HG03039 (cell line): ENCODE measurements at regions not wholly inside any gene's neighbourhood (a gene's known extent, or its start where the extent isn't known, plus 50 kb on each side); places are given as distances from the start of the nearest gene placed in this dataset.

ENCODE experiments used
- ATAC-seq: cut with Tn5 transposase; IDR thresholded peaks from one replicate; pipeline ENCODE4 v1.9.1; 2021; ENCODE audit warnings: mild to moderate bottlenecking, moderate library complexity; ENCODE audit not compliant: unreplicated experiment

DNA sequence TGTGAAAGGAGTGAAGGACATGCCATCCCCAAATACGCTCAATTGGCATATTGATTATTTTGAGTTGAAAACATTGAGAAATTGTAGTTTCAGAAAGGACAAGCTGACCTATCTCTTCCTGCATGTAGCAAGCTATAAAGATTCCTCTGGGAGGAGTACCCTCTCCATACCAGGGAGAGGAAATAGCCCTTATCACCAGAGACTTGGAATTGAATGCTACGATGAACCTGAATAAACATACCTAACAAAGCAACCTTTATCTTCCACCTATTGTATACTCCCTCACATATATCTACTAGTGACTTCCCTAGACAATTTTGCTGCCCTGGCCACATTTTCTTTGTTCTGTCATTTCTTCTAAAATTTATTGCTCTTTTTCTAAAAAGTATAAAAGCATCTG lies 150.2 kb upstream of the EEPD1 start:
- no peak for ATAC-seq

DNA sequence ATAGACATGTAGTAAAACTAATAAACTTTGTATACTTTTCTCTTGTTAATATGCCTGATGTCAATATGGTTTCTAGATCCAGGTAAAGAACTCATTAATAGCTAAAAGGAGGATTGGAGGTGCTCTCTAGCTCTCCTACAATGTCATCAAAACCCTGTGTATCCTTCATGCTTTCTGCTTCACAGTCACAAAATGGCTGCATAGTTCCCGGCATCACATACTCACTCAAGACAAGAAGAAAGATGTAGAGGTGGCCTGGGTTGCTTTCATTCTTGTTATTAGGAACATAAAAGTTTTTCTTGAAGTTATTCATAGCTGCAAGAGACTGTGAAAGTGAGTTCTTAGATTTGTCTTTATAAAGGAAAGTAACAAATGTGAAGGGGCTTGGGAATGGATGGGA lies 149.7 kb upstream of the EEPD1 start:
- no peak for ATAC-seq

DNA sequence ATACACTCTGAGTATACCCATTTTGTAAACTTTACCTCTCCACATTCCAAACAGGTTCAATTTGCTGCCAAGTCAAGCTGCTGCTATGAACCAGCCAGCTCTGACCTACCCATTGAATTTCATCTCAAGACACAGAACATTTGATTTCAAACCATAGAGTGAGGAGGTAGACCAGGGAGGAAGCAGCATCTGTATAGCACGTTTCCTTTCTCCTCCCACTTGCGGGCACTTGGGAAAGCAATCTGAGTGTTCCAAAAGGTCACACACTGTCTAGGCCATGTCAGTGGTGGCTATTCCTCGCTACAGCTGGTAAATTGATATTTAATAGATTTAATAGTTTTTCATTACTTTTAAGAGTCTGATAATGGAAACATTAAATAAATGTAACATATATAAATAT lies 147.8 kb upstream of the EEPD1 start:
- no peak for ATAC-seq

DNA sequence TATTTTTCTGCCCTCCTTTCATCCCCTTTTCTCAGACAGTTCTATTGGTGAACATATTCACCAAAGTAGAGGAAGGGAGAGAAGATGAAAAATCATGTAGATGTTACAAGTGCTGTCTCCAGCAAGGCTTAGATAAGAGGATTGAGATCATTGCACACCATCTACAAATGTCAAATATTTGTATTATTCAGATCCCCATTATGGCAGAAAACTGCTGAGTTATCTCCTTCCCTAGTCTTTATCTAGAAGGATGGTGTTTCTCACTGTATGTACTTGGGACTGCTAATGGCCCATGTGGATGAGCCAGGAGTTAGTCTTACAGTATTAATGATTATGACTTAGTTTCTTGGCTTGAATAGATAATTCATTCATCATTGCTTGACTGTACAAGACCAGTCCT lies 147.2 kb upstream of the EEPD1 start:
- no peak for ATAC-seq

DNA sequence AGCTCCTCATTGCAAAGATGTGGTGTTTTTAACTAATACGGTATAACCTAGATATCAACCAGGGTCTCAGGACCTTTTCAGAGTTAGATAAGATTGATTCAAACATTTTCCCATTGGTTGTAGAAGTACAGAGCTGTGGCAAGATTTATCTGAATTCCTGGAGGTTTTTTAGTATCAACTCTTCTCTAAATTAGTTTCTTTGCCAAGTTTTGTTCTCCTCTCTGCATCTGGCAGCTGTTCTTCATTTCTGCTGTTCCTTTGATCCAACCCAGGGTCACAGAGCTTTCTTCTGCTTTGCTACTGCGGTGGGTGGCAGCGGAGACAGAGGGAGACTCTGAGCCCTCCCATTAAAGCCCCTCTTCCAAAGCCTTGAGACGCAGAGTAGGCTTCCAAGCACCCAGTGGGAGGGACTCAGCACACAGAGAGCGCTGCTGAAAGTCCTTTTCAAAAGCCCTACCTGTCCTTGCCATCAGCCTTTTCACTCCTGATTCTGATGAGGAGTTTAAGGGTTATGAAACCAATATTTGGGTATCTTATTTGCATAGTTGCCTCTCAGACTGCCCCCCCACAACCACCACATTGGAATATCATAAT lies 146.3 kb upstream of the EEPD1 start:
- ATAC-seq: no peak

DNA sequence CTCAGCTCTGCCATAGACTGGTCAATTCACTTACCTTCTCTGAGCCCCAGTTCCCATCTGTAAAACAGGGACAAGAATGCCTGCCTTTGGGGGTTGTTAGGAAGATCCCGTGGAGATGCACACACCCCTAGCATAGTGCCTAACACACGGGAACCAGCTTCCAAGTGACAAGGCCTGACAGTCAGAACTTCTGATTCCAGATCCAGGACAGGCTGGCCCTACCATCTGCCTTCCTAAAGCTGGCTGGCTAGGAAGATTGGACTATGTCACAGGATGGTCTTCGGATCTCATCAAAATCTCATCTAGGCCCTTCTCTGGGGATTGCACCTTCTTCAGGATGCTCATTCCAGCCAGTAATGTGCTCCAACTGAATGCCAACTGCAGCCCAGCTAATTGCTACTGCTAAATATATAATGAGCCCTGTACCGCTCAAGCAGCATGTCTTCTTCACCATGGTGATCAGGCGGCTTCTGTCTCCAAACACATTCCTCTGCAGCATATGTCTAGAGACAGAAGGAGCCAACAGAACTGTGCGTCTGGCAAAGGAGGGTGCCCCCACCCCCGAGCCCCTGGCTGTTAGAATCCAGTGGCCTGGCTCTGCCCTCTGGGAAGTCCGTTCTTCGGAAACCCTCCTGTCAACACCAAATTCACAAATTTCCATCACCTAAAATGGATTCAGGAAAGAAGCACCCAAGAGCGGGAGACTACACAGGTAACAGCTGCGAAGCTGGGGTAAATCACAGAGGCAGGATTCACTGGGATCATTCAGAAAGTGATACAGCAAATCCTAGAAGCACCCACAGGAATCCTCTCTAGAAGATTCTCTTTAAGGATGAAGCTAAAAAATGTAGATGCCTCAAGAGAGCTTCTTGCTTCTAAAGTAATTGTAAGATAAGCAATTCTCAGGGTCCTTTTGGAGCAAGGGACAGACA lies 142.1 kb upstream of the EEPD1 start:
- no peak for ATAC-seq

DNA sequence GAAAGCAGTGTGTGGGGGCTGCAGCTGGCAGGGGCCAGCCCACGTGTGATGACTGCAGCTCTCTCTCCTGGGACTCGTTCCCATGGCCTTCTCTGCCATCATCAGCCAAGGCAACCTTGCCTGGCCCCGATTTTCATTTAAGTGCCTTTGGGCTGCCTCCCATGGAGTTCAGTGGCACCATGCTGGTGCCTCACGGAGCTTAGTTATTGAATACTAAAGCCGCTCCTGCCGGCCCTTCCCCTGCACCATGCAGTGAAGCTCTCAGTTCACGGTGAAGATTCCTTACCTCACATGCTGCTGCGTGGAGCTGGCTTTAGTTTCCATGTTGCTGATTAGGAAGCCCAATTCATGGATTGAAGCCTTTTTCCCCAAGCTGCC lies 141.5 kb upstream of the EEPD1 start:
- ATAC-seq: no peak

DNA sequence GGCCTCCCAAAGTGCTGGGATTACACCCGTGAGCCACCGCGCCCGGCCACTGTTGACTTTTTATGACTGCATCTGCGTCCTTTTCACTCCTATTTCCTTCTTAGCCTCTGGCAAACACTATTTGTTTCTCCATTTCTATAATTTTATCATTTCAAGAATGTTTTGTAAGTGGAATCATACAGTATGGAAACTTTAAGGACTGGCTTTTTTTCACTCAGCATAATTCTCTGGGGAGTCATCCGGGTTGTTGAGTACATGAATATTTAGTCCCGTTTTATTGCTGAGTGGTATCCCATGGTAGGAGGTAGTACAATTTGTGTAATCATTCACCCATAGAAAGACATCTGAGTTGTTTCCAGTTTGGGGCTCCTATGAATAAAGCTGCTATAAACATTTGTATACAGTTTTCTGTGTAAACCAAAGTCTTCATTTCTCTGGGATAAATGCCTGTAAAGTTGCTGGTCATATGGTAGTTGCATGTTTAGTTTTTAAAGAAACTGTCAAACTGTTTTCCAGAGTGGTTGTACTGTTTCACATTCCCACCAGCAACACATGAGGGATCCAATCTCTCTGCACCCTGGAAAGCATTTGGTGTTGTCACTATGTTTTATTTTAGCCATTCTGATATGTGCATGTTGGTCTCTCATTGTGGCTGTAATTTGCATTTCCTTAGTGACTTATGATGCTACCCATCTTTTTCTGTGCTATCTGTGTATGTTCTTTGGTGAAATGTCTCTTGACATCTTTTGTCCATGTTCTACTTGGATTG lies 139.6 kb upstream of the EEPD1 start:
- no peak for ATAC-seq

DNA sequence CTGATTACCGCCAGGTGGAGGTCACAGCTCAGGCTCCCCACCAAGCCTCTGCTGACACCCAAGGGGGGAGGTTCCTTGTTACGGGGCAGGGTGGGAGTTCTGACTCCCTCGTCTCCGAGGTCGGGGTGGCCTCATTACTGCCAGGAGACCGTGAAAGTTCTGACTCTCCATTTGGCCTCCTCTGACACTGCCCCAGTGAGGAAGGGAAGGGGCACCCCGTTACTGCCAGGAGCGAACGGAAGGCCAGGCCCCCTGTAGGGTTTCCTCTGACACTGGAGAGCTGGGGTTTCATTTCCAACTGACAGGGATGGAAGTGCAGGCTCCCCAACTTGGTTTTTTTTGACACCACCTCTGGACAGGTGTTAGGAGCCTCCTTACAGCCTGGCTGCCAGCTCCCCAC lies 138.1 kb upstream of the EEPD1 start:
- no peak for ATAC-seq

DNA sequence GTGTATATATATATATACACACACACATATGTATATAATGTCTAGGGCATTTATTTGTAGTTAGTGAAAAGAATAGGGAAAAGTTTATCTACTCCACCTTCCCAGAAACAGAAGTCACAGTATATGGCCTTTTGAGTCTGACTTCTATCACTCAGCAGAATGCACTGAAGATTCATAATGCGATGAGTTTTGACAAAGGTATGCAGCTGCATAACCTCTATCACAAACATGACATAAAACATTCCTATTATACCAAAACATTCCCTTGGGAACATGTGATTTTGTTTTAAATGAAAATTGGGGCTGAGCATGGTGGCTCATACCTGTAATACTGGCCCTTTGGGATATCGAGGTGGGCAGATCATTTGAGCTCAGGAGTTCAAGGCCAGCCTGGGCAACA lies 137.3 kb upstream of the EEPD1 start:
- no peak for ATAC-seq

DNA sequence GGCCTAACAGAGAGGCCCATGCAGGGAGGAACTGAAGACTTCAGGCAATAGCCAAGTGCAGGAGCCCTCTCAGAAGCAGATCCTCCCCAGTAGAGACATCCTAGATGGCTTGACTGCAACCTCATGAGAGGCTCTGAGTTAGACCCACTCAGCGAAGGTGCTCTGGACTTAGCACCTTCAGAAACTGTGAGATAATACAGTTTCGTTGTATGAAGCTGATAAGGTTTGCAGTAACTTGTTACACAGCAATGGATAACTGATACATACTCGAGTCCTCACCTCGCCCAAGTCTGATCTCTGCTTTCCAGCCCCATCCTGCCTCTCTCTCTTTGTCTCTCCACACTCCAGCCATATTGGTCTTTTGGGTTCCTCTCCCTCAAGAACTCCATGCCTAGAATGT lies 136.4 kb upstream of the EEPD1 start:
- ATAC-seq: no peak

DNA sequence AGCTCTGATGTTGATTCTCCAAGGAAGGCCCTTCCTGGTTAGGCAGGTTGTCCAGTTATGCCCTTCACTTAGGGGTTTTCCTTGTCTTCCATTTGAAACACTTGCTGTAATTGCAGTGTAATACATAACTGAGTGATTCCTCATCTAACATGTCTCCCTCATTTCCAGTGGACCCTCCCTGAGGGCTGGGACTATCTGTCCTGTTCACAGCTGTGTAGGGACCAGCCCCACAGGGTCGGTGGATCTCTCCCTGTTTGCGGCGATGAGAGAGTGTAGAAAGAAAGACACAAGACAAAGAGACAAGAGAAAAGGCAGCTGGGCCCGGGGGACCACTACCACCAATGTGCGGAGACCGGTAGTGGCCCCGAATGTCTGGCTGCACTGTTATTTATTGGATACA lies 135.9 kb upstream of the EEPD1 start:
- ATAC-seq: no peak

DNA sequence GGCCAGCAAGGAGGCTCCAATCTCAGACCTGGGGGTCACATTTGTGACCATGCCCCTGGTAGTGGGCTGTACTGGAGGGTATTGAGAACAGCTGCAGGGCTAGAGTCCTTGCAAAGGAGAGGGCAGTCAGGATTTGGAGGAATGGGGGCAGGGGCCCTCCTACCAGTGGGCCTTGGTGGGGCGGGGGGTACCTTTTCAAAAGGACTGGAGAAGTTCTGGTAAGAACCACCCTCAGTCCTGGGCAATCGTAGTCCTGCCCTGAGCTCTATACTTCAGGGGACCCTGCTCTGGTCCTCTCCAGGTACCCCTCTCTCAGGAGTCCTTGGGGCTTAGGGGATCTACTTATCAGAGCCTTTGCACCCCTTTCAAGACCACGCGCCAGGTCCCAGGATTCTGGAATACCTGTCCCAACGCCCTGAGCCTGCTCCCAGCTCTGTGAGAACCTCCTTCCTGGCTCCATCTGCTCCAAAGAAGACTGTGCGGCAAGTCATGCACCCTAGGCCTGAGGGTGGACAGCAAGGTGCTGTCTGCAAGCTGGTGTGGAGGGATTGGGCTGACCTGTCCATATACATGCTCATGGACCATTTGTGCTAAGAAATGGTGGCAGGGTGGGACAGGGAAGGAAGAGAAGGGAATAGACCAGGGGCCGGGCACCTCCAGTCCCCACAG lies 134.1 kb upstream of the EEPD1 start:
- ATAC-seq: no peak

DNA sequence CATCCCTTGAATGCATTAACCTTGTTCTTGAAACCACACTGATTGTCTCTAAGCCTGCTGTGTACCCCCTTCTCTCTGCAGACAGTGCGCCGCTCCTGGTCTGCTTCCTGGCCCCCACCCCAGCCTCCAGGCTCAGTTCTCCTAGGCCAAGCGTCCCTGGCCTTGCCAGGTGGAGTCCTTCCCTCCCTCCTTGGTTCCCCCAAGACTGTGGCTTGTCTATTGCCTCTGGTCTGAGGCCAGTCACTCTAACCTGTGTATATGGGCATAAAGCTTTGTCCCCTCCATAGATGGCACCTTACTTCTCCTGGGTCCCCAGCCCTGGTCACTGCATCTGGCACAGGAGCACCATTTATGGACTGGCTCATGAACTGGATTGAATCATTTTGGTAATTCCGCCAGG lies 133.5 kb upstream of the EEPD1 start:
- no peak for ATAC-seq

DNA sequence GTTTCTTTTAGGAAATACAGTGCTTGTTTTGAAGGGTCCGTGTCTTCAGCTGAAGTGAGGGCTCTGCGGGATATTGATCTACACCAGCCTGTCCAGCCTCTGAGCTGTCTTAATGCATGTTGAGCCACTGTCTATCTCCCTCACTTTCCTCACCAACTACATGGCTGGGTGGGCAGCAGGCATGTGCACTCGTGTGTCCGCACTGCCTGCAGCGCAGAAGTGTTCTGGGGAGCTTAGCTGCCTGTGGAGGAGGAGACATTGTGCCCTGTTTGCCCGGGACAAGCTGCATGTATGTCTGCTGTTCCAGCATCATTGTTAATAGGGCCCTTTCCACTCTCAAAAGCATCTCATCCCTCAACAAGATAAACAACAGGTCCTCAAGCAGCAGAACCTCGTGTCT lies 133.1 kb upstream of the EEPD1 start:
- no peak for ATAC-seq

DNA sequence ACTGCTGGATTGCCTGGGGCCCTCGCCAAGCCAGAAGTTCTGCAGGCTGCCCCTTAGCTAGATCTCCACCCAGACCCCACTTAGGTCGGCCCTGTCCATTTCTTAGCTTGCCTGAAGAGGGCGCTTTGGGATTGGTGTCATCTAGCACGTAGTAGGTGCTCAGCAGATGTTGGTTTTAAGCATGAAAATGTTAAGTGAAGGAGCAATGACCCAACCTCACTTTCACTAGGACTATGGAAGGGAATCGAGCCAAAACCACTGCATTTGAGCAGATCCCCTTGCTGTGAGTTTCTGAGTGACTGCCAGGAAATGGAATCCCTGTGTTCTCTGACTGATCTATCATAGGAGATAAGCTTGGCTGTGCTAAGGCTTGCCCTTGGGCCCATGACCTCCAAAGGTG lies 131.7 kb upstream of the EEPD1 start:
- ATAC-seq: no peak

DNA sequence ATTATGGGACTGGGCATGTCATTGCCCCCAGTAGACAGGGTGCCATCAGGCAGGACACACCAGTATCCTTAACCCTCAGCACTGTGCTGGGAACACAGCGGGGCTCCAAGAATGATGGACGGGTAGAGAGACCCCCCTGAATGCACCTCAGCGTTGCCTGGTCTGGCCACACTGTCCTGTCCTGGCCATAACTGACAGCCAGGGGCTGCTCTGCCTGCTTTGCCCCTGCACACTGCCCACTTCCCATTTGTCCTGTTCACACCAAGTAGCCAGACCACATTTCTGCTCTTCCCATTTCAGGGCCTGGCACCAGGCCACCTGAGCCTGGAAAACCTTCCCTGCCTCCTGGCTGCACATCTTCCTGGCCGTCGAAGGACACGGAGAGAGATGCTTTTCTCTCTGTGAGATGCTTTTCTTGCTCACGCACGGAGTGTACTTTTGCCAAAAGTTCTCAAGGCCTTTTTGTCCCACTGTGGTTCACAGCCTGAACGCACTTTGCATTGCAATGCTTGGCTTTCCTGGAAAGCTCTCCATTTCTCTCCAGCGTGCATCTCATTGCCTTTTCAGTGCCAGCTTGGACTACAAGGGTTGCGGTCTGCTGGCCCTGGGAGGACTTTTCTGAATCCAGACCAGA lies 131.0 kb upstream of the EEPD1 start:
- ATAC-seq: no peak

DNA sequence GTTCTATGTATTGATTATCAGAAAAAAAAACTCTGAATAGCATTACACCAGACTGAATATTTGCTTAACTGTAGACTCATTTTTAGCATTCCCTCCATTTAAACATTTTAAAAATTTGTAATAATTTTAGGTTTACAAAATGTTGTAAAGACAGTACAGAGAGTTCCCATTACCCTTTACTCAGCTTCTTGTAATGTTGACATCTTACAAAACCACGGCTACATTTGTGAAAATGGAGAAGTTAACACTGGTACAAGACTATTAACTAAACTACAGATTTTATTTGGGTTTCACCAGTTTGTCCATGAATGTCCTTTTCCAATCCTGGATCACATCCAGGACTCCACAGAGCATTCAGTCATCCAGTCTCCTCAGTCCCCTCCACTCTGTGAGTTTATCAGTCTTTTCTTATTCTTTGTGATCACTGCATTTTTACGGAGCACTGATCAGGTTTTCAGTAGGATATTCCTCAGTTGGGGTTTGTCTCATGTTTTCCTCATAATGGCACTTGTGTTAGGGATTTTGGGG lies 130.0 kb upstream of the EEPD1 start:
- no peak for ATAC-seq

DNA sequence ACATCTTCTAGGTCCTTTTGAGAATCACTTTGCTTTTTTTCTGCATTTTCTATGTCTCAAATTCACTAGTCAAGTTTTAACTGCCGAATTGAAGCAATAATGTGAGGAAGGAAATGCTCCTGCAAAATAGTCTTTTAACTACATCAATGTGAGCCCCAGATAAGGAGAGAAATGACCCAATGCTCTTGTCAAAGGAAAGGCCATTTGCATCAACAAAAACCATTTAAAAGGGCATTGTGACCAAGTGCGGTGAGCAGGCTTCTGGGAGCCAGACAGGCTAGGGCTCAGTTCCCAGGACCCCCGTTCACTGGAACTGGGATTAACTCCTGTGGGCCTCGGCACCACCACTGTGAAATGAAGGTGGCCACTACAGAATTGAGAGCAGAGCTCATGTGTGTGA lies 127.9 kb upstream of the EEPD1 start:
- ATAC-seq: no peak

DNA sequence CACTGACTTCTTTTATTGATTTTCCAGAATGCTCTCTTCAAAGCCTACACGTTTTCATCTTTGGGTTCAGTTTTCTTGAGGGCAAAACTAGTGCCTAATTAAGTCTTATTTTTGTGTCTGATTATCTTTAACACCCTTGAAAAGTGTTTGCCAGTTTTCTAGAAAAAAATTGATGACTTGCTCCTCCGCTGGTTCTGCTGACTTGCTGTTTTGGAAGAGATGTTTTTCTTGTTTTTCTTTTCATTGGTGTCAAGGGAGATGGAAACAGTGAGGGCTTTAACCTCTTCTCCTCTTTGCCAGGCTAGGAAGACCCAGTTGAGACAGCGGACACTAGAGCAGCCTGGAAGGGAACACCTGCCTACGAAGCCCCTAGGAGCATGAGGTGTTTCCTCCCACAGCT lies 123.7 kb upstream of the EEPD1 start:
- ATAC-seq: no peak
